B cell (primary cell): ENCODE measurements at regions not wholly inside any gene's neighbourhood (a gene's known extent, or its start where the extent isn't known, plus 50 kb on each side); places are given as distances from the start of the nearest gene placed in this dataset.

Experiments
- ATAC-seq: fragments of 200-7000 bp; cut with Tn5 transposase; one replicate; pipeline ENCODE4 v1.10.0; 2021; ENCODE audit warnings: low read depth, mild to moderate bottlenecking, moderate number of reproducible peaks, moderate library complexity
- CTCF ChIA-PET: fragments of 350-600 bp; sonication (Branson Sonifier 250); formaldehyde crosslinking; loops from one replicate; lab custom pipeline; 2021; ENCODE audit warnings: antibody characterized with exemption, inconsistent platforms; lab: Charles Lee
- POLR2A ChIA-PET: fragments of 350-600 bp; sonication (Branson Sonifier 250); formaldehyde crosslinking; loops from one replicate; lab custom pipeline; 2021; ENCODE audit warnings: antibody characterized with exemption; lab: Charles Lee
- DNase-seq: peaks from one replicate; pipeline ENCODE4 v3.0.0; 2013
- H2AFZ ChIP-seq: 2 replicates; pipeline ENCODE4 v1.6.1; 2012; ENCODE audit warnings: mild to moderate bottlenecking, low read depth, low read length; ENCODE audit not compliant: insufficient read depth, poor library complexity, severe bottlenecking
- H3K27ac ChIP-seq, 2 donors: 1 replicate in 1 of 2; 2 replicates in 1 of 2; pipeline ENCODE4 v1.5.1; 2012 to 2013; ENCODE audit warnings: low read length in 2 of 2, mild to moderate bottlenecking in 2 of 2, moderate library complexity in 1 of 2
- H3K27me3 ChIP-seq, 4 experiments: fragments of 200-600 bp in 1 of 4; sonication (generic) in 1 of 4; replicated peaks in 1 of 4; 1 replicate in 2 of 4; 2 replicates in 2 of 4; pipeline versions ENCODE4 v1.6.1 to v1.7.0; 2013 to 2016; ENCODE audit warnings: low read length in 3 of 4, mild to moderate bottlenecking in 2 of 4, mixed read lengths in 1 of 4, moderate library complexity in 1 of 4; ENCODE audit not compliant: insufficient read depth in 4 of 4, control insufficient read depth in 3 of 4; ENCODE audit errors: control extremely low read depth in 1 of 4
- H3K36me3 ChIP-seq, 2 experiments: replicated peaks in 1 of 2; 1 replicate in 1 of 2; 2 replicates in 1 of 2; pipeline versions ENCODE4 v1.6.1 to v1.7.1; 2013; ENCODE audit warnings: low read length in 1 of 2; ENCODE audit not compliant: insufficient read depth in 2 of 2, control insufficient read depth in 1 of 2; ENCODE audit errors: control extremely low read depth in 1 of 2, extremely low read depth in 1 of 2
- H3K4me1 ChIP-seq, 2 donors: fragments of 200-600 bp in 1 of 2; sonication (generic) in 1 of 2; 1 replicate in 1 of 2; 2 replicates in 1 of 2; pipeline versions ENCODE4 v1.5.1 to v1.6.1; 2013 to 2017; ENCODE audit warnings: low read length in 2 of 2; ENCODE audit not compliant: control insufficient read depth in 2 of 2, insufficient read depth in 2 of 2
- H3K4me2 ChIP-seq: replicated peaks from 2 replicates; pipeline ENCODE3; 2012; ENCODE audit warnings: mild to moderate bottlenecking, low read depth, low read length; ENCODE audit not compliant: poor library complexity, severe bottlenecking
- H3K4me3 ChIP-seq, 5 experiments: fragments of 200-600 bp in 1 of 5; sonication (generic) in 1 of 5; 1 replicate in 3 of 5; 2 replicates in 2 of 5; pipeline versions ENCODE4 v1.5.1 to v1.7.0; 2011 to 2016; ENCODE audit warnings: low read length in 4 of 5, mild to moderate bottlenecking in 4 of 5, low read depth in 2 of 5, control low read depth in 1 of 5, moderate library complexity in 1 of 5; ENCODE audit not compliant: insufficient read depth in 1 of 5; ENCODE audit errors: control extremely low read depth in 1 of 5, extremely low read depth in 1 of 5
- H3K79me2 ChIP-seq: fragments of 200-600 bp; sonication (generic); one replicate; pipeline ENCODE4 v1.6.0; 2016; ENCODE audit warnings: low read length; ENCODE audit not compliant: control insufficient read depth, insufficient read depth
- H3K9ac ChIP-seq: fragments of 200-600 bp; sonication (generic); 2 replicates; pipeline ENCODE4 v1.6.1; 2017; ENCODE audit warnings: mild to moderate bottlenecking, low read length, moderate library complexity
- H3K9me3 ChIP-seq, 3 donors: one replicate each; pipeline versions ENCODE4 v1.6.1 to v1.7.1; 2013; ENCODE audit warnings: low read length in 2 of 3; ENCODE audit not compliant: control insufficient read depth in 2 of 3, insufficient read depth in 1 of 3; ENCODE audit errors: control extremely low read depth in 1 of 3
- H4K20me1 ChIP-seq: 2 replicates; pipeline ENCODE4 v1.6.0; 2012; ENCODE audit warnings: mild to moderate bottlenecking, low read length; ENCODE audit not compliant: insufficient read depth, control insufficient read depth, poor library complexity, severe bottlenecking
- H3K27ac Mint-ChIP-seq: one replicate; pipeline ENCODE4 v1.8.0; 2021; ENCODE audit warnings: mixed read lengths
- H3K27me3 Mint-ChIP-seq: one replicate; pipeline ENCODE4 v1.8.0; 2021; ENCODE audit warnings: mixed read lengths
- H3K4me1 Mint-ChIP-seq: one replicate; pipeline ENCODE4 v1.8.0; 2021; ENCODE audit warnings: mixed read lengths
- H3K4me3 Mint-ChIP-seq: one replicate; pipeline ENCODE4 v1.8.0; 2021; ENCODE audit warnings: mixed read lengths
- H3K9me3 Mint-ChIP-seq: one replicate; pipeline ENCODE4 v1.8.0; 2022; ENCODE audit warnings: mixed read lengths; ENCODE audit not compliant: insufficient read depth
- CTCF ChIP-seq: fragments of 200-600 bp; IDR thresholded peaks from one replicate; pipeline ENCODE4 v1.8.0; 2022; ENCODE audit warnings: antibody characterized with exemption, mild to moderate bottlenecking
- EZH2 ChIP-seq: IDR thresholded peaks from 2 replicates; pipeline ENCODE4 v1.6.1; 2012; ENCODE audit warnings: borderline replicate concordance, low read depth, mild to moderate bottlenecking, moderate library complexity, low read length; ENCODE audit not compliant: insufficient read depth, poor library complexity, severe bottlenecking
- whole genome bisulfite sequencing: methylation state at CpG from one replicate; pipeline ENCODE4 v1.1.5; 2013; ENCODE audit warnings: missing lambda C conversion rate; ENCODE audit not compliant: insufficient coverage; 5-methylcytosine and 5-hydroxymethylcytosine counted together
- intact Hi-C: fragments of 100-400 bp; cut with micrococcal nuclease; formaldehyde crosslinking; loops from one replicate; pipeline ENCODE4 v1.10.0; 2022

GRCh38 chr20:47995661-47996060 lies 210.4 kb upstream of the SULF2 start:
- H3K27me3 Mint-ChIP-seq = peaks cover 4% of the 10 kb centered on the region
- Histone ChIP-seq H3K79me2 (no peaks in the 10 kb centered on the region), H3K4me2 (no peak overlapping the region), H3K27ac (no peak overlapping the region), H3K4me1 (no peaks in the 10 kb centered on the region), H3K9me3 (peaks cover 0 to 15% (median 7%) of the 10 kb centered on the region in 3 donors), H4K20me1 (no peaks in the 10 kb centered on the region), H3K9ac (no peak overlapping the region), H3K27me3 (no peaks in the 10 kb centered on the region), H2AFZ (no peak overlapping the region), H3K4me3 (no peak overlapping the region), H3K36me3 (no peaks in the 10 kb centered on the region)
- no peak overlapping the region for H3K4me3 Mint-ChIP-seq
- ATAC-seq (no peak), DNase-seq (no peak)
- H3K9me3 Mint-ChIP-seq = peaks cover 11% of the 10 kb centered on the region
- TF ChIP-seq CTCF = no peak
- TF ChIP-seq EZH2 = no peak
- ChIA-PET CTCF (no interaction called here), POLR2A (no interaction called here)
- 60% methylated on average over 1 of the region's 6 CpGs for WGBS
- H3K4me1 Mint-ChIP-seq = peaks cover 9% of the 10 kb centered on the region
- no peak overlapping the region for H3K27ac Mint-ChIP-seq
- intact Hi-C loops = no loop called here

GRCh38 chr20:47993817-47994216 lies 208.5 kb upstream of the SULF2 start:
- Histone ChIP-seq H3K4me3 (no peak overlapping the region), H4K20me1 (no peaks in the 10 kb centered on the region), H3K9ac (no peak overlapping the region), H3K36me3 (no peaks in the 10 kb centered on the region), H2AFZ (no peak overlapping the region), H3K27me3 (no peaks in the 10 kb centered on the region), H3K4me2 (no peak overlapping the region), H3K4me1 (no peaks in the 10 kb centered on the region), H3K9me3 (peaks cover 0 to 11% (median 7%) of the 10 kb centered on the region in 3 donors), H3K27ac (no peak overlapping the region), H3K79me2 (no peaks in the 10 kb centered on the region)
- peaks cover 4% of the 10 kb centered on the region for H3K27me3 Mint-ChIP-seq
- H3K27ac Mint-ChIP-seq = no peak overlapping the region
- ATAC-seq (no peak), DNase-seq (no peak)
- CTCF ChIA-PET = no interaction called here
- TF ChIP-seq EZH2 (no peak), CTCF (no peak)
- no peak overlapping the region for H3K4me3 Mint-ChIP-seq
- intact Hi-C loops = no loop called here
- WGBS = 67% methylated on average over 2 of the region's 3 CpGs
- H3K4me1 Mint-ChIP-seq = no peaks in the 10 kb centered on the region
- peaks cover 8% of the 10 kb centered on the region for H3K9me3 Mint-ChIP-seq
- POLR2A ChIA-PET = no interaction called here
